Gastrocnemius medialis (tissue), 4 donors: ENCODE measurements at regions not wholly inside any gene's neighbourhood (a gene's known extent, or its start where the extent isn't known, plus 50 kb on each side); places are given as distances from the start of the nearest gene placed in this dataset.
"Not testable (repeated sequence)": the region's sequence is repeated elsewhere in the genome, so short reads cannot be mapped to it uniquely, and the experiment has no call there.

Experiments used
- ATAC-seq, 2 donors: fragments of 150-250 bp; one replicate each; pipeline ENCODE4 v1.9.1; 2016
- DNase-seq, 2 donors: peaks; one replicate each; pipeline ENCODE4 v3.0.0-alpha.2; 2019
- H3K27ac ChIP-seq, 4 donors: fragments of 200-600 bp; sonication (generic); 1 replicate in 1 of 4; 2 replicates in 3 of 4; pipeline ENCODE4 v1.5.1; 2016 to 2018; ENCODE audit warnings: mild to moderate bottlenecking in 2 of 4, moderate library complexity in 1 of 4
- H3K27me3 ChIP-seq, 3 donors: fragments of 200-600 bp; sonication (generic) in 2 of 3; 1 replicate in 1 of 3; 2 replicates in 2 of 3; pipeline versions ENCODE4 v1.5.1 to v1.6.0; 2016 to 2019; ENCODE audit warnings: mild to moderate bottlenecking in 1 of 3, moderate library complexity in 1 of 3
- H3K36me3 ChIP-seq, 2 donors: fragments of 200-600 bp; sonication (generic) in 1 of 2; one replicate each; pipeline ENCODE4 v1.5.1; 2017 to 2018
- H3K4me1 ChIP-seq, 2 donors: fragments of 200-600 bp; sonication (generic) in 1 of 2; one replicate each; pipeline ENCODE4 v1.5.1; 2016 to 2017; ENCODE audit warnings: mild to moderate bottlenecking in 2 of 2
- H3K4me3 ChIP-seq, 4 donors: fragments of 200-600 bp; sonication (generic) in 3 of 4; 1 replicate in 1 of 4; 2 replicates in 3 of 4; pipeline ENCODE4 v1.5.1; 2016 to 2019; ENCODE audit warnings: mild to moderate bottlenecking in 2 of 4
- H3K9me3 ChIP-seq, 3 donors: fragments of 200-600 bp; sonication (generic) in 2 of 3; 1 replicate in 1 of 3; 2 replicates in 2 of 3; pipeline ENCODE4 v1.5.1; 2016 to 2019
- CTCF ChIP-seq, 5 experiments: fragments of 450-650 bp in 3 of 5; fragments of 200-600 bp in 2 of 5; sonication (generic) in 2 of 5; IDR thresholded peaks in 4 of 5; conservative IDR thresholded peaks in 1 of 5; 1 replicate in 4 of 5; 2 replicates in 1 of 5; pipeline ENCODE4 v1.5.1; 2016 to 2019; ENCODE audit warnings: antibody characterized with exemption in 5 of 5, mild to moderate bottlenecking in 3 of 5, moderate library complexity in 3 of 5
- POLR2A ChIP-seq, 2 donors: fragments of 450-650 bp; IDR thresholded peaks; one replicate each; pipeline ENCODE4 v1.6.1; 2017; ENCODE audit warnings: antibody characterized with exemption in 2 of 2, mild to moderate bottlenecking in 2 of 2, moderate library complexity in 2 of 2
- in situ Hi-C, 4 donors: fragments of 200-750 bp; cut with MboI; loops; one replicate each; pipeline versions ENCODE4 v1.15.0 to v1.8.0; 2017; ENCODE audit warnings: low sequenced_read_pairs in 4 of 4
- intact Hi-C: fragments of 100-400 bp; cut with DNase I; formaldehyde crosslinking; loops from one replicate; pipeline ENCODE4 v1.15.1; 2023; ENCODE audit warnings: low total_unique reads

DNA sequence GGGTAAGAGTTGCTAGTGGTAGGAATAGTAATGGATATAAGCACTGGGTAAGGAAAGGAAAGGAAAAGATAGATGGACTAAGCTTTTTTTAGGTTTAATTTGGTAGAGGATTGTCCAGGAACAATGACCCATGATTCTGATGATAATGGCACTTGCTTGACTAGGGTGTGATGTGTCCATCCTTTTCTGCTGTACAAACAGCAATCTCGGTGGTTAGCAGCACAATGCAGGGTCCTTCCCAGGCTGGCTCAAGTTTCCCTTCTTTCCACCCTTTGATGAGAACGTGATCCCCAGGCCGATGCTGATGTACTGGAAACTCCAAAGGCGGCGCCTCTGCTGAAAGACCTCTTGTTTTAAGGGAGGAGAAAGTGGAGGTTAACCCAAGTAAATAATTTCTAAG, 105.3 kb downstream of the TMEM167A start:
- no peaks in the 10 kb centered on the region for H3K27me3 ChIP-seq
- DNase-seq (no peak), ATAC-seq (no peak)
- no peaks in the 10 kb centered on the region for H3K36me3 ChIP-seq
- H3K4me3 ChIP-seq = no peak overlapping the region
- H3K27ac ChIP-seq = no peak overlapping the region
- no peaks in the 10 kb centered on the region for H3K4me1 ChIP-seq
- H3K9me3 ChIP-seq = no peaks in the 10 kb centered on the region
- in situ Hi-C loops (no loop called here), intact Hi-C loops (no loop called here)
- TF ChIP-seq CTCF (IDR thresholded peaks at IDR 0.05 in 4 of 5, conservative IDR thresholded peaks at IDR 0.05 in 1 of 5) (no peak), POLR2A (IDR thresholded peaks at IDR 0.05) (no peak)

GRCh38 chr5:82971034-82971806, 106.0 kb downstream of the TMEM167A start:
- DNase-seq, H3K36me3 ChIP-seq, H3K27ac ChIP-seq, H3K4me3 ChIP-seq, H3K27me3 ChIP-seq, H3K9me3 ChIP-seq, in situ Hi-C loops, H3K4me1 ChIP-seq, ATAC-seq, intact Hi-C loops: not testable (repeated sequence)

DNA sequence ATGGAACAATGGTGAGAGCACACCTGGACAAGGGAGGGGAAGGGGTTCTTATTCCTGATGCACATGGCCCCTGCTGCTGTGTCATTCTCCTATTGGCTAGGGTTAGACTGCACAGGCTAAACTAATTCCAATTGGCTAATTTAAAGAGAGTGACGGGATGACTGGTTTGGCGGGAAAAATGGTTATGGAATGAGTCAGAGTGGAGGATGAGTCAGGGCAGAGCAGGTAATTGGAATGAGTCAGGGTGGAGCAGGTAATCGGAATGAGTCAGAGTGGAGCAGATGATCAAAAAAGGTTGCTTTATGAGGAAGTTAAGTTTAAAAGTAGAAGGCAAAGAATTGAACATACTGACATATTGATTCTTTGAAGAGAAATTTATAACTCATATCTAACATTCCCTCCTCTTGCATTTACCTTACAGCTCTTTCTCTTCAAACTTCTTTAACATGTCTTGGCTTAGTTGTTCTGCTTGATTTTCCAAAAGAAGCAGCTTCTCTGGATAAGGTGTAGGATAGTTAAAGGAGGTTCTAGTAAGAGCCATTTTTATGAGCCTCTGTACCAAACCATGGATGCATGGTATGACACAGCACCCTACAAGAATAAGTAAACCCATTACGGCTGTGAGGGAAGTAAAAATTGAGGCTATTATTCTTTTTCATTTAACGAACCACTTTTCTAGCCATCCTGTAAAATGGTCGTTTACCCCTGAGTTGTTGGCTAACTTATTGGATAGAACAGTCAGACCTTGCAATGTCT, 107.8 kb downstream of the TMEM167A start:
- intact Hi-C loops, H3K27ac ChIP-seq, in situ Hi-C loops, H3K36me3 ChIP-seq, H3K4me3 ChIP-seq, DNase-seq, H3K27me3 ChIP-seq, H3K4me1 ChIP-seq, H3K9me3 ChIP-seq, ATAC-seq: not testable (repeated sequence)

DNA sequence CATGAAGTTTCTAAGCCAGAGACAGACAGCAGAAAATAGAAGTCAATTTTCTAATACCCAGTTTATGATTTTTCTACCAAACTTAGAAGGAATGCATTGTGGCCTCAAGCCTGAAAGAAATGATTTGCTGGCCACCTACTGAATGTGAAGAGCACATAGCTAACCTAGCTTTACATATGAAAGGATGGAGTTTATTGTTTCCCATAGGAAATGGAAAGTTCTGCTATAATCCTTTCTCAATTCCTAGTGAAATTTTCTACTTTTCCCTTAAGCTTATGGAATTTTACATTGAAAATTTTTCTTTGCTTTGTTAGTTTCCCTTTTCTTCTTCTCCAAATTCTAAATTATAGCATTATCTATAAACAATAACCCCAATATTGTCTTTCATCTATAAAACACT, 110.1 kb downstream of the TMEM167A start:
- H3K27ac ChIP-seq = no peak overlapping the region
- H3K4me1 ChIP-seq = no peaks in the 10 kb centered on the region
- no peaks in the 10 kb centered on the region for H3K9me3 ChIP-seq
- no peaks in the 10 kb centered on the region for H3K27me3 ChIP-seq
- no peak for DNase-seq
- TF ChIP-seq CTCF (IDR thresholded peaks at IDR 0.05 in 4 of 5, conservative IDR thresholded peaks at IDR 0.05 in 1 of 5) (no peak), POLR2A (IDR thresholded peaks at IDR 0.05) (no peak)
- no peak overlapping the region for H3K4me3 ChIP-seq
- H3K36me3 ChIP-seq = no peaks in the 10 kb centered on the region
- intact Hi-C loops (no loop called here), in situ Hi-C loops (no loop called here)
- no peak for ATAC-seq

DNA sequence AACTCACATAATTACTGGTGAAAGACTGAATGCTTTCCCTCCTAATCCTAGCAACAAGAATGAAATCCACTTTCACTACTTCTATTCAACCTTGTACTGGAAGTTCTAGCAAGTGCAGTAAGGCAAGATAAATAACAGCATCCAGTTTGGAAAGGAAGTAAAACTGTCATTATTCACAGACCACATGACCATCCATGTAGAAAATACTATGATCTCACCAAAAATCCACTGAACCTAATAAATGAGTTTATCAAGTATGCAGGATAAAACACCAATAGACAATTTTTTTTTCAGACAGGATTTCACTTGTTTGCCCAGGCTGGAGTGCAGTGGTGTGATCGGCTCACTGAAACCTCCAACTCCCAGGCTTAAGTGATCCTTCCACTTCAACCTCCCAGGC, 117.7 kb downstream of the TMEM167A start:
- no peak for TF ChIP-seq CTCF (IDR thresholded peaks at IDR 0.05 in 4 of 5, conservative IDR thresholded peaks at IDR 0.05 in 1 of 5)
- no peak for TF ChIP-seq POLR2A (IDR thresholded peaks at IDR 0.05)
- Histone ChIP-seq H3K4me3 (no peak overlapping the region), H3K27me3 (no peaks in the 10 kb centered on the region), H3K36me3 (no peaks in the 10 kb centered on the region), H3K27ac (no peak overlapping the region), H3K4me1 (no peaks in the 10 kb centered on the region), H3K9me3 (no peaks in the 10 kb centered on the region)
- intact Hi-C loops (no loop called here), in situ Hi-C loops (no loop called here)
- DNase-seq (no peak), ATAC-seq (no peak)
